ENCODE measurements at regions not wholly inside any gene's neighbourhood (a gene's known extent, or its start where the extent isn't known, plus 50 kb on each side); places are given as distances from the start of the nearest gene placed in this dataset.

GRCh38 chr16:85527042-85527766 lies 85.9 kb upstream of the GSE1 start (continued):
- no peak for TF ChIP-seq ZNF770 (CRISPR knock-in tag; IDR thresholded peaks at IDR 0.05)
- no peak for TF ChIP-seq ZNF607 (CRISPR knock-in tag; IDR thresholded peaks at IDR 0.05; ENCODE audit: borderline replicate concordance)
- TF ChIP-seq MAFK (conservative IDR thresholded peaks at IDR 0.05 in 1 of 2, IDR thresholded peaks at IDR 0.05 in 1 of 2; ENCODE audit: low read length in 2 of 2), result no peak
- no peak for TF ChIP-seq XBP1 (CRISPR knock-in tag; IDR thresholded peaks at IDR 0.05)
- 0 out of 2 replicates have a peak, but pooled peaks have one; percentile 18 for TF ChIP-seq FOXC1 (CRISPR knock-in tag; IDR thresholded peaks at IDR 0.05; ENCODE audit: borderline replicate concordance)
- no peak for TF ChIP-seq MLLT10 (CRISPR knock-in tag; IDR thresholded peaks at IDR 0.05)
- no peak for TF ChIP-seq ZNF33A (CRISPR knock-in tag; IDR thresholded peaks at IDR 0.05; ENCODE audit: borderline replicate concordance)
- no peak for TF ChIP-seq ZUFSP (CRISPR knock-in tag; IDR thresholded peaks at IDR 0.05; ENCODE audit: borderline replicate concordance)
- no peak for TF ChIP-seq ZNF362 (CRISPR knock-in tag; IDR thresholded peaks at IDR 0.05; ENCODE audit: borderline replicate concordance)
- TF ChIP-seq ARHGAP35 (CRISPR knock-in tag; IDR thresholded peaks at IDR 0.05; ENCODE audit: borderline replicate concordance), result no peak
- TF ChIP-seq MAZ (IDR thresholded peaks at IDR 0.05; ENCODE audit: borderline replicate concordance, low read depth, low read length), result no peak
- TF ChIP-seq MAZ (CRISPR knock-in tag; IDR thresholded peaks at IDR 0.05; ENCODE audit: low read depth), result no peak
- TF ChIP-seq ATF6 (CRISPR knock-in tag; conservative IDR thresholded peaks at IDR 0.05), result no peak
- no peak for TF ChIP-seq ZNF75D (CRISPR knock-in tag; IDR thresholded peaks at IDR 0.05; ENCODE audit: borderline replicate concordance)
- no peak for TF ChIP-seq ZSCAN22 (CRISPR knock-in tag; IDR thresholded peaks at IDR 0.05)
- no peak for TF ChIP-seq REST (IDR thresholded peaks at IDR 0.05; ENCODE audit: borderline replicate concordance in 1 of 2, low read depth in 1 of 2, low read length in 2 of 2)
